Astrocyte (in vitro differentiated cells and primary cell): ENCODE measurements at regions not wholly inside any gene's neighbourhood (a gene's known extent, or its start where the extent isn't known, plus 50 kb on each side); places are given as distances from the start of the nearest gene placed in this dataset.

ENCODE experiments used
- EZH2 ChIP-seq: IDR thresholded peaks from 2 replicates; pipeline ENCODE4 v1.6.1; 2012; ENCODE audit warnings: mild to moderate bottlenecking, low read length, inconsistent platforms; ENCODE audit not compliant: insufficient read depth
- TF ChIP-seq, protein P1 (sequence below): IDR thresholded peaks from 2 replicates; pipeline ENCODE4 v1.5.1; 2011; ENCODE audit warnings: low read depth, mild to moderate bottlenecking, inconsistent platforms, low read length, moderate library complexity; ENCODE audit not compliant: insufficient read depth

DNA sequence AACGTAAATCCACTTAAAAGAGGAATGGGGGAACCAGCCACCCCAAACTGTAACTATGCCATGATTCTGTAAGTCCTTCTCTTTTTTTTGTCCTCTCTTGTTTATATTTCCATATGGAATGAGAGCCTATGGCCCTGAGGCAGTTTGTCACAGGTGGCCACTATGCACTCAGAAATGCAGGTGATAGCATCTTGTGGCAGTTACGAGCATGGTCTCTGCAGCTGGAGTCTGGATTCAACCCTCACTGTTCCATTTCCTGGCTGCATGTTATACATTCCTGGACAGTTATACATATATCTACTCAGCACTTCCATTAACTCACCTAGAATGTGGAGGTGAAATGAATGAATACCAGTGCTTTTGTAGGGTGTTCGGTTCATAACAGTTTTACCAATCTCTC is 291.5 kb upstream of the FANCL start:
- TF ChIP-seq, protein P1, sequence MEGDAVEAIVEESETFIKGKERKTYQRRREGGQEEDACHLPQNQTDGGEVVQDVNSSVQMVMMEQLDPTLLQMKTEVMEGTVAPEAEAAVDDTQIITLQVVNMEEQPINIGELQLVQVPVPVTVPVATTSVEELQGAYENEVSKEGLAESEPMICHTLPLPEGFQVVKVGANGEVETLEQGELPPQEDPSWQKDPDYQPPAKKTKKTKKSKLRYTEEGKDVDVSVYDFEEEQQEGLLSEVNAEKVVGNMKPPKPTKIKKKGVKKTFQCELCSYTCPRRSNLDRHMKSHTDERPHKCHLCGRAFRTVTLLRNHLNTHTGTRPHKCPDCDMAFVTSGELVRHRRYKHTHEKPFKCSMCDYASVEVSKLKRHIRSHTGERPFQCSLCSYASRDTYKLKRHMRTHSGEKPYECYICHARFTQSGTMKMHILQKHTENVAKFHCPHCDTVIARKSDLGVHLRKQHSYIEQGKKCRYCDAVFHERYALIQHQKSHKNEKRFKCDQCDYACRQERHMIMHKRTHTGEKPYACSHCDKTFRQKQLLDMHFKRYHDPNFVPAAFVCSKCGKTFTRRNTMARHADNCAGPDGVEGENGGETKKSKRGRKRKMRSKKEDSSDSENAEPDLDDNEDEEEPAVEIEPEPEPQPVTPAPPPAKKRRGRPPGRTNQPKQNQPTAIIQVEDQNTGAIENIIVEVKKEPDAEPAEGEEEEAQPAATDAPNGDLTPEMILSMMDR, result no peak
- TF ChIP-seq EZH2, result no peak
